Osteocyte (in vitro differentiated cells): ENCODE measurements at regions not wholly inside any gene's neighbourhood (a gene's known extent, or its start where the extent isn't known, plus 50 kb on each side); places are given as distances from the start of the nearest gene placed in this dataset.
"Not testable (repeated sequence)": the region's sequence is repeated elsewhere in the genome, so short reads cannot be mapped to it uniquely, and the experiment has no call there.

ENCODE experiments used
- DNase-seq: peaks from one replicate; pipeline ENCODE4 v3.0.0; 2021; ENCODE audit warnings: mixed read lengths; ENCODE audit not compliant: unreplicated experiment; ENCODE audit errors: extremely low spot score
- H3K27ac Mint-ChIP-seq: one replicate; pipeline ENCODE4 v1.8.0; 2021; ENCODE audit warnings: mild to moderate bottlenecking, mixed read lengths; ENCODE audit not compliant: unreplicated experiment
- H3K27me3 Mint-ChIP-seq: one replicate; pipeline ENCODE4 v1.8.0; 2021; ENCODE audit warnings: mixed read lengths; ENCODE audit not compliant: unreplicated experiment
- H3K36me3 Mint-ChIP-seq: one replicate; pipeline ENCODE4 v1.8.0; 2021; ENCODE audit warnings: mixed read lengths; ENCODE audit not compliant: unreplicated experiment
- H3K4me1 Mint-ChIP-seq: one replicate; pipeline ENCODE4 v1.8.0; 2021; ENCODE audit warnings: mixed read lengths; ENCODE audit not compliant: unreplicated experiment
- H3K4me3 Mint-ChIP-seq: one replicate; pipeline ENCODE4 v1.8.0; 2021; ENCODE audit warnings: mild to moderate bottlenecking, moderate library complexity, mixed read lengths; ENCODE audit not compliant: unreplicated experiment
- H3K9me3 Mint-ChIP-seq: one replicate; pipeline ENCODE4 v1.8.0; 2021; ENCODE audit warnings: mixed read lengths; ENCODE audit not compliant: unreplicated experiment
- TF ChIP-seq, protein P1 (sequence below): fragments of 200-600 bp; sonication (generic); IDR thresholded peaks from 2 replicates; pipeline ENCODE4 v1.5.0; 2021; ENCODE audit warnings: antibody characterized with exemption, mild to moderate bottlenecking, moderate library complexity

GRCh38 chr10:37733822-37734221 lies 123.6 kb downstream of the ZNF248 start:
- H3K4me3 Mint-ChIP-seq = no peak overlapping the region
- DNase-seq = no peak
- no peak overlapping the region for H3K27ac Mint-ChIP-seq
- no peaks in the 10 kb centered on the region for H3K4me1 Mint-ChIP-seq
- H3K36me3 Mint-ChIP-seq = no peaks in the 10 kb centered on the region
- TF ChIP-seq, protein P1, sequence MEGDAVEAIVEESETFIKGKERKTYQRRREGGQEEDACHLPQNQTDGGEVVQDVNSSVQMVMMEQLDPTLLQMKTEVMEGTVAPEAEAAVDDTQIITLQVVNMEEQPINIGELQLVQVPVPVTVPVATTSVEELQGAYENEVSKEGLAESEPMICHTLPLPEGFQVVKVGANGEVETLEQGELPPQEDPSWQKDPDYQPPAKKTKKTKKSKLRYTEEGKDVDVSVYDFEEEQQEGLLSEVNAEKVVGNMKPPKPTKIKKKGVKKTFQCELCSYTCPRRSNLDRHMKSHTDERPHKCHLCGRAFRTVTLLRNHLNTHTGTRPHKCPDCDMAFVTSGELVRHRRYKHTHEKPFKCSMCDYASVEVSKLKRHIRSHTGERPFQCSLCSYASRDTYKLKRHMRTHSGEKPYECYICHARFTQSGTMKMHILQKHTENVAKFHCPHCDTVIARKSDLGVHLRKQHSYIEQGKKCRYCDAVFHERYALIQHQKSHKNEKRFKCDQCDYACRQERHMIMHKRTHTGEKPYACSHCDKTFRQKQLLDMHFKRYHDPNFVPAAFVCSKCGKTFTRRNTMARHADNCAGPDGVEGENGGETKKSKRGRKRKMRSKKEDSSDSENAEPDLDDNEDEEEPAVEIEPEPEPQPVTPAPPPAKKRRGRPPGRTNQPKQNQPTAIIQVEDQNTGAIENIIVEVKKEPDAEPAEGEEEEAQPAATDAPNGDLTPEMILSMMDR = no peak
- no peaks in the 10 kb centered on the region for H3K27me3 Mint-ChIP-seq
- H3K9me3 Mint-ChIP-seq = peaks cover 40% of the 10 kb centered on the region

DNA sequence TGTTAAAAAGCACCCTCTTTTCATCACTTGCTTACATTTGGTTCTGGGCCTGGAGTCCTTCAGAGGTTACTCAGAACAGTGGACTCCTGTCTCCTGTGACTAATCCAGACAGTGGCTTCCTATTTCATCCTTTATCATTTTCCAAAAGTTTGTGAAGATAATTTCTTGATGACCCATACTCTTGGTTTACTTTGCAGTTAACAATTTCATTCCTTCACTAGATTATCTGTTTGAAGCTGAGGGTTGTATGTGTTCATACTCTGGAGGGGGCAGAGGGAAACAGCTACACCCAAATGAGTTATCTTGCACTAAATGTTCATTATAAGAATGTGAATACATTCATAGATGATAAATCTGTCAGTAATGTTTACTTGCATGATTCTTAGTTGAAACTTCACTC lies 124.7 kb downstream of the ZNF248 start:
- TF ChIP-seq, protein P1 = no peak
- no peak overlapping the region for H3K4me3 Mint-ChIP-seq
- peaks cover 36% of the 10 kb centered on the region for H3K9me3 Mint-ChIP-seq
- no peak for DNase-seq
- H3K4me1 Mint-ChIP-seq = no peaks in the 10 kb centered on the region
- H3K27me3 Mint-ChIP-seq = no peaks in the 10 kb centered on the region
- H3K27ac Mint-ChIP-seq = no peak overlapping the region
- H3K36me3 Mint-ChIP-seq = no peaks in the 10 kb centered on the region

DNA sequence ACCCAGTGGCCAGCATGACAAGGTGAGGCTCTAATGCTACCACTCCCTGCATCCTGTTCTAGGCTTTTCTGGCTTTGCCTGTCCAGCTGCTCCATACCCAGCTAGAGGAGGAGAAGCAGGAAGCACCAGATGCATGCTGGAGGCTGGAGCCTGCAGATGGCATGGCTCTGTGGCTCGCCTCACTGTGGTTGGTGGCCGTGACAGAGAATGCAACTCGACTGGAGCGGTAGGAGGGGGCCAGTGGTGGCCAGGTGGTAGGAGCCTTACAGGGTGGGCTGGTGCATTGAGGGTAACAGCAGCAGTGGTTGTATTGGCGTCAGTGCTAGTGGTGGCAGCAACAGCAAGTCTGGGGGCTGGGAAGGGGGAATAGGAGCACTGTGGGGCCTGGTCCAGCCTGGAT lies 128.6 kb downstream of the ZNF248 start:
- Mint-ChIP-seq H3K36me3 (no peaks in the 10 kb centered on the region), H3K9me3 (peaks cover 46% of the 10 kb centered on the region), H3K27me3 (no peaks in the 10 kb centered on the region), H3K27ac (no peak overlapping the region), H3K4me3 (no peak overlapping the region), H3K4me1 (no peaks in the 10 kb centered on the region)
- TF ChIP-seq, protein P1 = no peak
- DNase-seq = no peak

- Mint-ChIP-seq H3K4me3 (no peak overlapping the region), H3K9me3 (peaks cover 47% of the 10 kb centered on the region), H3K27ac (no peak overlapping the region), H3K4me1 (no peaks in the 10 kb centered on the region), H3K27me3 (no peaks in the 10 kb centered on the region), H3K36me3 (no peaks in the 10 kb centered on the region)
- no peak for DNase-seq
- TF ChIP-seq, protein P1 = no peak
These were observed 129.7 kb downstream of the ZNF248 start for GRCh38 chr10:37727491-37728352.

DNA sequence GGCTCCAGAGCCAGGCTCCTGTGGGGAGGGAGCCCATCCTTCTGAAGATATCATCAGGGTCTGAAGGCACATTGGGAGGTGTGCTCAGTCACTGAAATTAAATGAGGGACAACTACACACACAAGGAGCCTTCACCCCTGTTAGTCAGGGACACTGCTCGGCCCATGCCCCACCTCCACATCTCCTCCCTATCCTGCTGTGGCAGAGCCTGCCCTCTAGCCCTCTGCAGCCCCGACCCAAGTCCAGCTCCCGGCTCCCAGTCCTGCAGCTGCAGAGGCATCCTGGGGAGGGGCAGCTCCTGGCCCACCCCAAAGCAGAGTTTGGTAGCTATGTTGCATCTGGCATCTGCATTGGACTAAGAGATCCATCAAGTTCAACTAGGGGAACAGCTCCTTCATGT lies 136.3 kb downstream of the ZNF248 start:
- peaks cover 47% of the 10 kb centered on the region for H3K9me3 Mint-ChIP-seq
- no peaks in the 10 kb centered on the region for H3K36me3 Mint-ChIP-seq

DNA sequence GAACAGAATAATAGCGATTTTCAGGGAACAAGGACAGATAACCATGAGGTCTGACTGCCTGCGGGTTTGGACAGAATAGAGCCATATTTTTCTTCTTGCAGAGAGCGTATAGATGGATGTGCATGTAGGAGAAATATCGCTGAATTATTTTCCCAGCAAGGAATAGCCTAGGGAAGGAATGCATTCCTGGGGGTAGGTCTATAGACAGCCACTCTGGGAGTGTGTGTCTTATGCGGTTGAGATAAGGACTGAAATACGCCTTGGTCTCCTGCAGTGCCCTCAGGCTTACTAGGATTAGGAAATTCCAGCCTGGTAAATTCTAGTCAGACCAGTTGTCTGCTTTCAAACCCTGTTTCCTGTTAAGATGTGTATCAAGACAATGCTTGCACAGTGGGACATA lies 139.3 kb downstream of the ZNF248 start:
- H3K27me3 Mint-ChIP-seq, DNase-seq, H3K36me3 Mint-ChIP-seq, H3K27ac Mint-ChIP-seq, H3K4me1 Mint-ChIP-seq, H3K4me3 Mint-ChIP-seq: not testable (repeated sequence)
- peaks cover 53% of the 10 kb centered on the region for H3K9me3 Mint-ChIP-seq

More for the DNA sequence above, 136.3 kb downstream of the ZNF248 start:
- Mint-ChIP-seq H3K27ac (no peak overlapping the region), H3K27me3 (no peaks in the 10 kb centered on the region), H3K4me1 (no peaks in the 10 kb centered on the region), H3K4me3 (no peak overlapping the region)
- TF ChIP-seq, protein P1 = no peak
- DNase-seq = no peak
